Endothelial cell of umbilical vein (primary cell): ENCODE measurements at regions not wholly inside any gene's neighbourhood (a gene's known extent, or its start where the extent isn't known, plus 50 kb on each side); places are given as distances from the start of the nearest gene placed in this dataset.

Experiments used
- BruUV-seq: library from RNA; stranded (reverse); fragments of 400-500 nt; replicated peaks from 2 replicates; lab custom pipeline; 2021; lab: Mats Ljungman, UMichigan
- CTCF ChIA-PET: fragments of 300-600, 350-600 bp; sonication (Branson Sonifier 250); formaldehyde crosslinking; loops from one replicate; lab custom pipeline; 2021; ENCODE audit warnings: antibody characterized with exemption, inconsistent platforms; lab: Charles Lee
- POLR2A ChIA-PET: fragments of 300-600, 350-600 bp; sonication (Branson Sonifier 250); formaldehyde crosslinking; loops from one replicate; lab custom pipeline; 2021; ENCODE audit warnings: antibody characterized with exemption, inconsistent platforms; lab: Charles Lee
- DNase-seq: peaks from one replicate; pipeline ENCODE4 v3.0.0-alpha.2; 2011; ENCODE audit warnings: low read depth, low spot score
- FAIRE-seq: peaks from 2 replicates; lab custom pipeline; 2011; peaks lifted over from hg19 to GRCh38; lab: Jason Lieb, UNC
- H2AFZ ChIP-seq: 2 replicates; pipeline ENCODE4 v1.6.0; 2012; ENCODE audit warnings: low read depth, low read length, control low read depth, inconsistent platforms
- H3K27ac ChIP-seq: 2 replicates; pipeline ENCODE4 v1.5.1; 2011; ENCODE audit warnings: low read depth, mild to moderate bottlenecking, control low read depth, low read length, moderate library complexity; ENCODE audit not compliant: insufficient read depth
- H3K27me3 ChIP-seq, 2 experiments: 2 replicates each; pipeline versions ENCODE4 v1.6.0 to v1.6.1; 2011; ENCODE audit warnings: low read length in 2 of 2, mixed read lengths in 1 of 2; ENCODE audit not compliant: control insufficient read depth in 2 of 2, insufficient read depth in 2 of 2
- H3K36me3 ChIP-seq, 2 experiments: 2 replicates in 1 of 2; 3 replicates in 1 of 2; pipeline ENCODE4 v1.5.1; 2011; ENCODE audit warnings: low read length in 2 of 2, mild to moderate bottlenecking in 1 of 2, moderate library complexity in 1 of 2; ENCODE audit not compliant: control insufficient read depth in 2 of 2, insufficient read depth in 2 of 2; ENCODE audit errors: extremely low read depth in 1 of 2
- H3K4me1 ChIP-seq: 3 replicates; pipeline ENCODE4 v1.5.1; 2011; ENCODE audit warnings: mild to moderate bottlenecking, low read length; ENCODE audit not compliant: control insufficient read depth, insufficient read depth; ENCODE audit errors: extremely low read depth
- H3K4me2 ChIP-seq: 2 replicates; pipeline ENCODE4 v1.6.1; 2011; ENCODE audit warnings: low read length, control low read depth, mixed read lengths; ENCODE audit not compliant: insufficient read depth
- H3K4me3 ChIP-seq, 3 experiments: fragments of 200-600 bp in 1 of 3; sonication (generic), shearing (Covaris generic) in 1 of 3; replicated peaks in 1 of 3; 2 replicates each; pipeline ENCODE4 v1.5.1; 2011 to 2016; ENCODE audit warnings: control low read depth in 3 of 3, low read length in 3 of 3, mild to moderate bottlenecking in 2 of 3, inconsistent platforms in 1 of 3, low read depth in 1 of 3, moderate library complexity in 1 of 3; ENCODE audit not compliant: insufficient read depth in 1 of 3
- H3K79me2 ChIP-seq: 2 replicates; pipeline ENCODE4 v1.6.0; 2012; ENCODE audit warnings: low read length, inconsistent platforms; ENCODE audit not compliant: control insufficient read depth, insufficient read depth
- H3K9ac ChIP-seq: replicated peaks from 2 replicates; pipeline ENCODE3; 2011; ENCODE audit warnings: low read length, control low read depth; ENCODE audit not compliant: insufficient read depth; ENCODE audit errors: extremely low read depth
- H3K9me1 ChIP-seq: replicated peaks from 3 replicates; pipeline ENCODE4 v1.6.0; 2011; ENCODE audit warnings: mild to moderate bottlenecking, low read length; ENCODE audit not compliant: control insufficient read depth, insufficient read depth; ENCODE audit errors: extremely low read depth
- H3K9me3 ChIP-seq: replicated peaks from 2 replicates; pipeline ENCODE4 v1.5.1; 2012; ENCODE audit warnings: low read length, inconsistent platforms; ENCODE audit not compliant: control insufficient read depth, insufficient read depth
- H4K20me1 ChIP-seq: replicated peaks from 2 replicates; pipeline ENCODE3; 2011; ENCODE audit warnings: mild to moderate bottlenecking, low read length; ENCODE audit not compliant: control insufficient read depth, insufficient read depth; ENCODE audit errors: extremely low read depth
- EZH2 ChIP-seq: IDR thresholded peaks from 2 replicates; pipeline ENCODE4 v1.6.1; 2012; ENCODE audit warnings: borderline replicate concordance, low read depth, mild to moderate bottlenecking, moderate library complexity, low read length, inconsistent platforms; ENCODE audit not compliant: severe bottlenecking
- FOS ChIP-seq: IDR thresholded peaks from 2 replicates; pipeline ENCODE4 v1.6.1; 2011; ENCODE audit warnings: mild to moderate bottlenecking, low read length, moderate library complexity, borderline replicate concordance; ENCODE audit not compliant: insufficient read depth
- GATA2 ChIP-seq: IDR thresholded peaks from 2 replicates; pipeline ENCODE4 v1.7.0; 2011; ENCODE audit warnings: low read depth, mild to moderate bottlenecking, moderate library complexity, mixed read lengths, low read length; ENCODE audit not compliant: insufficient read length, insufficient read depth
- JUN ChIP-seq: IDR thresholded peaks from 2 replicates; pipeline ENCODE4 v1.6.1; 2011; ENCODE audit warnings: borderline replicate concordance, low read depth; ENCODE audit not compliant: insufficient read length, insufficient read depth
- MYC ChIP-seq: IDR thresholded peaks from one replicate; pipeline ENCODE4 v1.6.1; 2011; ENCODE audit warnings: mild to moderate bottlenecking, low read depth, low read length
- POLR2AphosphoS5 ChIP-seq: IDR thresholded peaks from 2 replicates; pipeline ENCODE4 v1.6.1; 2012; ENCODE audit warnings: low read depth, mild to moderate bottlenecking, control low read depth, low read length, moderate library complexity; ENCODE audit not compliant: insufficient read depth
- dilution Hi-C: fragments of 300-500 bp; cut with MboI; formaldehyde crosslinking; loops from one replicate; pipeline ENCODE4 v1.15.0; 2019; ENCODE audit warnings: low sequenced_read_pairs; ENCODE audit not compliant: extremely low pct_ligation_motif_present
- intact Hi-C: fragments of 100-400 bp; cut with micrococcal nuclease; formaldehyde crosslinking; loops from one replicate; pipeline ENCODE4 v1.10.0; 2022
- TF ChIP-seq, protein P1 (sequence below): IDR thresholded peaks from 2 replicates; pipeline ENCODE4 v1.6.1; 2011; ENCODE audit not compliant: insufficient read depth, insufficient read length
- TF ChIP-seq, protein P2 (sequence below), 2 donors: IDR thresholded peaks; 1 replicate in 1 of 2; 2 replicates in 1 of 2; pipeline ENCODE4 v1.5.1; 2011; ENCODE audit warnings: low read length in 2 of 2, mild to moderate bottlenecking in 2 of 2, moderate library complexity in 2 of 2, control low read depth in 1 of 2, inconsistent platforms in 1 of 2, low read depth in 1 of 2; ENCODE audit not compliant: insufficient read depth in 1 of 2; ENCODE audit errors: extremely low read depth in 1 of 2

DNA sequence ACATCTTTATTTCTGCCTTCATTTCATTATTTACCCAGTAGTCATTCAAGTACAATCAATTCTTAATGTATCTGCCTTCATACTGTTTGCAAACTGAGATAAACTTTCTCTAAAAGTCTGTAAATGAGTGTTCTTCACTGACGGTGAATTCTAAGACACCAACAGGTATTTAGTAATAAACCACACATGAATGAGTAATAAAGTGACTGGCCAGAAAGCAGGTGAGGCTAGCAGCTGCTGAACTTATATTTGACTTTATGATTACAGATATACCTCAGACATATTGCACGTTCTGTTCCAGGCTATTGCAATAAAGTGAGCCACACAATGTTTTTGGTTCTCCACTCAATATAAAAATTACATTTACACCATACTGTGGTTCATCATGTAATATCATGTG lies 1894.0 kb upstream of the RAG2 start:
- H4K20me1 ChIP-seq, result no peaks in the 10 kb centered on the region
- DNase-seq (no peak), FAIRE-seq (no peak)
- no peak for TF ChIP-seq EZH2
- TF ChIP-seq, protein P1, sequence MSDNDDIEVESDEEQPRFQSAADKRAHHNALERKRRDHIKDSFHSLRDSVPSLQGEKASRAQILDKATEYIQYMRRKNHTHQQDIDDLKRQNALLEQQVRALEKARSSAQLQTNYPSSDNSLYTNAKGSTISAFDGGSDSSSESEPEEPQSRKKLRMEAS, result no peak
- TF ChIP-seq, protein P2, sequence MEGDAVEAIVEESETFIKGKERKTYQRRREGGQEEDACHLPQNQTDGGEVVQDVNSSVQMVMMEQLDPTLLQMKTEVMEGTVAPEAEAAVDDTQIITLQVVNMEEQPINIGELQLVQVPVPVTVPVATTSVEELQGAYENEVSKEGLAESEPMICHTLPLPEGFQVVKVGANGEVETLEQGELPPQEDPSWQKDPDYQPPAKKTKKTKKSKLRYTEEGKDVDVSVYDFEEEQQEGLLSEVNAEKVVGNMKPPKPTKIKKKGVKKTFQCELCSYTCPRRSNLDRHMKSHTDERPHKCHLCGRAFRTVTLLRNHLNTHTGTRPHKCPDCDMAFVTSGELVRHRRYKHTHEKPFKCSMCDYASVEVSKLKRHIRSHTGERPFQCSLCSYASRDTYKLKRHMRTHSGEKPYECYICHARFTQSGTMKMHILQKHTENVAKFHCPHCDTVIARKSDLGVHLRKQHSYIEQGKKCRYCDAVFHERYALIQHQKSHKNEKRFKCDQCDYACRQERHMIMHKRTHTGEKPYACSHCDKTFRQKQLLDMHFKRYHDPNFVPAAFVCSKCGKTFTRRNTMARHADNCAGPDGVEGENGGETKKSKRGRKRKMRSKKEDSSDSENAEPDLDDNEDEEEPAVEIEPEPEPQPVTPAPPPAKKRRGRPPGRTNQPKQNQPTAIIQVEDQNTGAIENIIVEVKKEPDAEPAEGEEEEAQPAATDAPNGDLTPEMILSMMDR (IDR thresholded peaks at IDR 0.05; ENCODE audit: extremely low read depth in 1 of 2, insufficient read depth in 1 of 2, low read depth in 1 of 2, low read length in 2 of 2), result no peak
- no peak for TF ChIP-seq FOS
- TF ChIP-seq MYC, result no peak
- no peak for TF ChIP-seq JUN
- no peak for TF ChIP-seq GATA2
- TF ChIP-seq POLR2AphosphoS5, result no peak
- H3K36me3 ChIP-seq, result no peaks in the 10 kb centered on the region
- no TSS peak for BruUV-seq
- dilution Hi-C loops (no loop called here), intact Hi-C loops (no loop called here)
- H3K79me2 ChIP-seq, result no peaks in the 10 kb centered on the region
- no peaks in the 10 kb centered on the region for H3K9me1 ChIP-seq
- H2AFZ ChIP-seq, result no peak overlapping the region
- CTCF ChIA-PET, result no interaction called here
- no peak overlapping the region for H3K27ac ChIP-seq
- no peaks in the 10 kb centered on the region for H3K4me1 ChIP-seq
- no peak overlapping the region for H3K4me3 ChIP-seq
- H3K4me2 ChIP-seq, result no peak overlapping the region
- no peak overlapping the region for H3K9ac ChIP-seq
- H3K9me3 ChIP-seq, result peaks cover 2% of the 10 kb centered on the region
- no peaks in the 10 kb centered on the region for H3K27me3 ChIP-seq
- POLR2A ChIA-PET, result no interaction called here
